ENCODE measurements at regions not wholly inside any gene's neighbourhood (a gene's known extent, or its start where the extent isn't known, plus 50 kb on each side); places are given as distances from the start of the nearest gene placed in this dataset.

DNA sequence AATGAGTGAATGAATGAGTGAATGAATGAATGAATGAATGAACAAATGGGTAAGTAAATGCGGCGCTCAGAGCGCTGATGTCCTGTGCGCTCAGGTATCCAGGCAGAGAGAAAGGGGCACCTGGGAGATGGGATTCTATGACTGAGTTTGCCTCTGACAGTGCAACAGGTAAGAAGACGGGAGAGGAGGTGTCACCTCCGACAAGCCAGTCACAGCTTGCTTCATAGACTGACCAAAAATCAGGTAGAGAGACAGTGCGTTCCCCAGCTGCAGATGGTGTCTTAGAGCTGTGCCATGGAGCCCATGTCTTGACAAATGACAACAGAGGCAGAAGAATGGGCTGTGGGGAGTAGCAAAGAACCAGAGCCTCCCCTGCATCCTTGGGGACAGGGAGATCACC lies 327.3 kb downstream of the FGFR2 start (continued):
- TF ChIP-seq POLR2AphosphoS5 (IDR thresholded peaks at IDR 0.05; ENCODE audit: low read depth) (no peak), JUNB (IDR thresholded peaks at IDR 0.05; ENCODE audit: unreplicated experiment) (no peak), EZH2phosphoT487 (IDR thresholded peaks at IDR 0.05; ENCODE audit: unreplicated experiment) (no peak)
- TF ChIP-seq, protein P1, sequence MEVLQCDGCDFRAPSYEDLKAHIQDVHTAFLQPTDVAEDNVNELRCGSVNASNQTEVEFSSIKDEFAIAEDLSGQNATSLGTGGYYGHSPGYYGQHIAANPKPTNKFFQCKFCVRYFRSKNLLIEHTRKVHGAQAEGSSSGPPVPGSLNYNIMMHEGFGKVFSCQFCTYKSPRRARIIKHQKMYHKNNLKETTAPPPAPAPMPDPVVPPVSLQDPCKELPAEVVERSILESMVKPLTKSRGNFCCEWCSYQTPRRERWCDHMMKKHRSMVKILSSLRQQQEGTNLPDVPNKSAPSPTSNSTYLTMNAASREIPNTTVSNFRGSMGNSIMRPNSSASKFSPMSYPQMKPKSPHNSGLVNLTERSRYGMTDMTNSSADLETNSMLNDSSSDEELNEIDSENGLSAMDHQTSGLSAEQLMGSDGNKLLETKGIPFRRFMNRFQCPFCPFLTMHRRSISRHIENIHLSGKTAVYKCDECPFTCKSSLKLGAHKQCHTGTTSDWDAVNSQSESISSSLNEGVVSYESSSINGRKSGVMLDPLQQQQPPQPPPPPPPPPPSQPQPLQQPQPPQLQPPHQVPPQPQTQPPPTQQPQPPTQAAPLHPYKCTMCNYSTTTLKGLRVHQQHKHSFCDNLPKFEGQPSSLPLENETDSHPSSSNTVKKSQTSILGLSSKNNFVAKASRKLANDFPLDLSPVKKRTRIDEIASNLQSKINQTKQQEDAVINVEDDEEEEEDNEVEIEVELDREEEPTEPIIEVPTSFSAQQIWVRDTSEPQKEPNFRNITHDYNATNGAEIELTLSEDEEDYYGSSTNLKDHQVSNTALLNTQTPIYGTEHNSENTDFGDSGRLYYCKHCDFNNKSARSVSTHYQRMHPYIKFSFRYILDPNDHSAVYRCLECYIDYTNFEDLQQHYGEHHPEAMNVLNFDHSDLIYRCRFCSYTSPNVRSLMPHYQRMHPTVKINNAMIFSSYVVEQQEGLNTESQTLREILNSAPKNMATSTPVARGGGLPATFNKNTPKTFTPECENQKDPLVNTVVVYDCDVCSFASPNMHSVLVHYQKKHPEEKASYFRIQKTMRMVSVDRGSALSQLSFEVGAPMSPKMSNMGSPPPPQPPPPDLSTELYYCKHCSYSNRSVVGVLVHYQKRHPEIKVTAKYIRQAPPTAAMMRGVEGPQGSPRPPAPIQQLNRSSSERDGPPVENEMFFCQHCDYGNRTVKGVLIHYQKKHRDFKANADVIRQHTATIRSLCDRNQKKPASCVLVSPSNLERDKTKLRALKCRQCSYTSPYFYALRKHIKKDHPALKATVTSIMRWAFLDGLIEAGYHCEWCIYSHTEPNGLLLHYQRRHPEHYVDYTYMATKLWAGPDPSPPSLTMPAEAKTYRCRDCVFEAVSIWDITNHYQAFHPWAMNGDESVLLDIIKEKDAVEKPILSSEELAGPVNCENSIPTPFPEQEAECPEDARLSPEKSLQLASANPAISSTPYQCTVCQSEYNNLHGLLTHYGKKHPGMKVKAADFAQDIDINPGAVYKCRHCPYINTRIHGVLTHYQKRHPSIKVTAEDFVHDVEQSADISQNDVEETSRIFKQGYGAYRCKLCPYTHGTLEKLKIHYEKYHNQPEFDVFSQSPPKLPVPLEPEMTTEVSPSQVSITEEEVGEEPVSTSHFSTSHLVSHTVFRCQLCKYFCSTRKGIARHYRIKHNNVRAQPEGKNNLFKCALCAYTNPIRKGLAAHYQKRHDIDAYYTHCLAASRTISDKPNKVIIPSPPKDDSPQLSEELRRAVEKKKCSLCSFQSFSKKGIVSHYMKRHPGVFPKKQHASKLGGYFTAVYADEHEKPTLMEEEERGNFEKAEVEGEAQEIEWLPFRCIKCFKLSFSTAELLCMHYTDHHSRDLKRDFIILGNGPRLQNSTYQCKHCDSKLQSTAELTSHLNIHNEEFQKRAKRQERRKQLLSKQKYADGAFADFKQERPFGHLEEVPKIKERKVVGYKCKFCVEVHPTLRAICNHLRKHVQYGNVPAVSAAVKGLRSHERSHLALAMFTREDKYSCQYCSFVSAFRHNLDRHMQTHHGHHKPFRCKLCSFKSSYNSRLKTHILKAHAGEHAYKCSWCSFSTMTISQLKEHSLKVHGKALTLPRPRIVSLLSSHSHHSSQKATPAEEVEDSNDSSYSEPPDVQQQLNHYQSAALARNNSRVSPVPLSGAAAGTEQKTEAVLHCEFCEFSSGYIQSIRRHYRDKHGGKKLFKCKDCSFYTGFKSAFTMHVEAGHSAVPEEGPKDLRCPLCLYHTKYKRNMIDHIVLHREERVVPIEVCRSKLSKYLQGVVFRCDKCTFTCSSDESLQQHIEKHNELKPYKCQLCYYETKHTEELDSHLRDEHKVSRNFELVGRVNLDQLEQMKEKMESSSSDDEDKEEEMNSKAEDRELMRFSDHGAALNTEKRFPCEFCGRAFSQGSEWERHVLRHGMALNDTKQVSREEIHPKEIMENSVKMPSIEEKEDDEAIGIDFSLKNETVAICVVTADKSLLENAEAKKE (CRISPR knock-in tag; IDR thresholded peaks at IDR 0.05): no peak

DNA sequence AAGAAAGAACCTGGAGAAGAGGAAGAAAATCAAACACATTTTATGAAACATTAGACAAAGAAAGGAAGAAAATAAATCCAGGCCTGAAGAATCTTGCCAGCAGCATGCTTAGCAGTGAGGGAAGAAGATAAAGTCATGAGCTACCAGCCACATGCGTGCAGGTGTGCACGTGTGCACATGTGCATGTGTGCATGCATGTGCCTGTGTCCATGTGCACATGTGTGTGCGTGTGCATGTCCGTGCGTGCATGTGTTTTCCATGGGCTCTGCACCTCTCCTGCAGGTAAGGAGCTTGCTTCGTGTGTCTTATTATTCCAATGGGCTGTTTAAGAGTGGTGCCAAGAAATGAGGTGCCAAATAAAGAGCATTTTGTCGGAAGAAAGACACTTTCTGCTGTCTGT lies 322.2 kb downstream of the FGFR2 start:
- no peaks in the 10 kb centered on the region for H3K79me2 ChIP-seq (replicated peaks; ENCODE audit: insufficient read depth)
- no peak overlapping the region for H3K4me3 Mint-ChIP-seq
- no peaks in the 10 kb centered on the region for H3K4me1 ChIP-seq (ENCODE audit: insufficient read depth)
- ATAC-seq (no peak), DNase-seq (ENCODE audit: low spot score) (no peak)
- no peak overlapping the region for H3K27ac ChIP-seq (ENCODE audit: low read depth)
- no peak overlapping the region for H3K4me3 ChIP-seq
- no peaks in the 10 kb centered on the region for H4K20me1 ChIP-seq (replicated peaks; ENCODE audit: insufficient read depth)
- H3K36me3 ChIP-seq (ENCODE audit: insufficient read depth): no peaks in the 10 kb centered on the region
- H3K27me3 ChIP-seq (ENCODE audit: insufficient read depth): no peaks in the 10 kb centered on the region
- peaks cover 3% of the 10 kb centered on the region; the same call in 1 of the 3 replicates for H3K4me1 Mint-ChIP-seq
- H2AFZ ChIP-seq: 0 out of 2 replicates have a peak overlapping the region, but pooled peaks have one; percentile 38
- H3K27ac Mint-ChIP-seq: no peak overlapping the region
- no peaks in the 10 kb centered on the region for H3F3A ChIP-seq (replicated peaks; ENCODE audit: low read depth)
- no peaks in the 10 kb centered on the region for H3K36me3 Mint-ChIP-seq (ENCODE audit: low read depth)
- H3K9me3 Mint-ChIP-seq: peaks cover 6% of the 10 kb centered on the region; the same call in 2 of the 3 replicates
- H3K4me2 ChIP-seq: no peak overlapping the region
- peaks cover 8% of the 10 kb centered on the region for H3K27me3 Mint-ChIP-seq (ENCODE audit: insufficient read depth, low read depth, poor library complexity)
- H3K9me2 ChIP-seq (ENCODE audit: insufficient read depth): no peaks in the 10 kb centered on the region; the same call in 1 of the 2 replicates
- TF ChIP-seq CREB1 (CRISPR knock-in tag; IDR thresholded peaks at IDR 0.05; ENCODE audit: low read depth): no peak
- TF ChIP-seq ZNF331 (CRISPR knock-in tag; IDR thresholded peaks at IDR 0.05; ENCODE audit: low read depth): no peak
- no peak for TF ChIP-seq STAT1 (IDR thresholded peaks at IDR 0.05; ENCODE audit: unreplicated experiment)
- no peak for TF ChIP-seq EZH2 (IDR thresholded peaks at IDR 0.05; ENCODE audit: low read depth, unreplicated experiment)
- TF ChIP-seq EZH2phosphoT487 (IDR thresholded peaks at IDR 0.05; ENCODE audit: unreplicated experiment): no peak
- TF ChIP-seq, protein P2, sequence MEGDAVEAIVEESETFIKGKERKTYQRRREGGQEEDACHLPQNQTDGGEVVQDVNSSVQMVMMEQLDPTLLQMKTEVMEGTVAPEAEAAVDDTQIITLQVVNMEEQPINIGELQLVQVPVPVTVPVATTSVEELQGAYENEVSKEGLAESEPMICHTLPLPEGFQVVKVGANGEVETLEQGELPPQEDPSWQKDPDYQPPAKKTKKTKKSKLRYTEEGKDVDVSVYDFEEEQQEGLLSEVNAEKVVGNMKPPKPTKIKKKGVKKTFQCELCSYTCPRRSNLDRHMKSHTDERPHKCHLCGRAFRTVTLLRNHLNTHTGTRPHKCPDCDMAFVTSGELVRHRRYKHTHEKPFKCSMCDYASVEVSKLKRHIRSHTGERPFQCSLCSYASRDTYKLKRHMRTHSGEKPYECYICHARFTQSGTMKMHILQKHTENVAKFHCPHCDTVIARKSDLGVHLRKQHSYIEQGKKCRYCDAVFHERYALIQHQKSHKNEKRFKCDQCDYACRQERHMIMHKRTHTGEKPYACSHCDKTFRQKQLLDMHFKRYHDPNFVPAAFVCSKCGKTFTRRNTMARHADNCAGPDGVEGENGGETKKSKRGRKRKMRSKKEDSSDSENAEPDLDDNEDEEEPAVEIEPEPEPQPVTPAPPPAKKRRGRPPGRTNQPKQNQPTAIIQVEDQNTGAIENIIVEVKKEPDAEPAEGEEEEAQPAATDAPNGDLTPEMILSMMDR (conservative IDR thresholded peaks at IDR 0.05; ENCODE audit: low read depth in 2 of 2): no peak
- TF ChIP-seq, protein P3, sequence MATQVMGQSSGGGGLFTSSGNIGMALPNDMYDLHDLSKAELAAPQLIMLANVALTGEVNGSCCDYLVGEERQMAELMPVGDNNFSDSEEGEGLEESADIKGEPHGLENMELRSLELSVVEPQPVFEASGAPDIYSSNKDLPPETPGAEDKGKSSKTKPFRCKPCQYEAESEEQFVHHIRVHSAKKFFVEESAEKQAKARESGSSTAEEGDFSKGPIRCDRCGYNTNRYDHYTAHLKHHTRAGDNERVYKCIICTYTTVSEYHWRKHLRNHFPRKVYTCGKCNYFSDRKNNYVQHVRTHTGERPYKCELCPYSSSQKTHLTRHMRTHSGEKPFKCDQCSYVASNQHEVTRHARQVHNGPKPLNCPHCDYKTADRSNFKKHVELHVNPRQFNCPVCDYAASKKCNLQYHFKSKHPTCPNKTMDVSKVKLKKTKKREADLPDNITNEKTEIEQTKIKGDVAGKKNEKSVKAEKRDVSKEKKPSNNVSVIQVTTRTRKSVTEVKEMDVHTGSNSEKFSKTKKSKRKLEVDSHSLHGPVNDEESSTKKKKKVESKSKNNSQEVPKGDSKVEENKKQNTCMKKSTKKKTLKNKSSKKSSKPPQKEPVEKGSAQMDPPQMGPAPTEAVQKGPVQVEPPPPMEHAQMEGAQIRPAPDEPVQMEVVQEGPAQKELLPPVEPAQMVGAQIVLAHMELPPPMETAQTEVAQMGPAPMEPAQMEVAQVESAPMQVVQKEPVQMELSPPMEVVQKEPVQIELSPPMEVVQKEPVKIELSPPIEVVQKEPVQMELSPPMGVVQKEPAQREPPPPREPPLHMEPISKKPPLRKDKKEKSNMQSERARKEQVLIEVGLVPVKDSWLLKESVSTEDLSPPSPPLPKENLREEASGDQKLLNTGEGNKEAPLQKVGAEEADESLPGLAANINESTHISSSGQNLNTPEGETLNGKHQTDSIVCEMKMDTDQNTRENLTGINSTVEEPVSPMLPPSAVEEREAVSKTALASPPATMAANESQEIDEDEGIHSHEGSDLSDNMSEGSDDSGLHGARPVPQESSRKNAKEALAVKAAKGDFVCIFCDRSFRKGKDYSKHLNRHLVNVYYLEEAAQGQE (IDR thresholded peaks at IDR 0.05; ENCODE audit: unreplicated experiment): no peak
- TF ChIP-seq JUNB (IDR thresholded peaks at IDR 0.05; ENCODE audit: unreplicated experiment): no peak
- TF ChIP-seq, protein P4, sequence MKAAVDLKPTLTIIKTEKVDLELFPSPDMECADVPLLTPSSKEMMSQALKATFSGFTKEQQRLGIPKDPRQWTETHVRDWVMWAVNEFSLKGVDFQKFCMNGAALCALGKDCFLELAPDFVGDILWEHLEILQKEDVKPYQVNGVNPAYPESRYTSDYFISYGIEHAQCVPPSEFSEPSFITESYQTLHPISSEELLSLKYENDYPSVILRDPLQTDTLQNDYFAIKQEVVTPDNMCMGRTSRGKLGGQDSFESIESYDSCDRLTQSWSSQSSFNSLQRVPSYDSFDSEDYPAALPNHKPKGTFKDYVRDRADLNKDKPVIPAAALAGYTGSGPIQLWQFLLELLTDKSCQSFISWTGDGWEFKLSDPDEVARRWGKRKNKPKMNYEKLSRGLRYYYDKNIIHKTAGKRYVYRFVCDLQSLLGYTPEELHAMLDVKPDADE (IDR thresholded peaks at IDR 0.05): no peak
- TF ChIP-seq ZNF114 (CRISPR knock-in tag; IDR thresholded peaks at IDR 0.05): no peak
- no peak for TF ChIP-seq POLR2AphosphoS5 (IDR thresholded peaks at IDR 0.05; ENCODE audit: low read depth)

Data from GM23338 (cell line).